Vagina (tissue), 2 donors: ENCODE measurements at regions not wholly inside any gene's neighbourhood (a gene's known extent, or its start where the extent isn't known, plus 50 kb on each side); places are given as distances from the start of the nearest gene placed in this dataset.

Experiments used
- DNase-seq, 2 donors: peaks; one replicate each; pipeline ENCODE4 v3.0.0-alpha.2; 2017; ENCODE audit errors: extremely low spot score in 2 of 2
- H3K27ac ChIP-seq: fragments of 200-600 bp; sonication (generic); one replicate; pipeline ENCODE4 v1.5.1; 2019
- H3K27me3 ChIP-seq: fragments of 200-600 bp; sonication (generic); one replicate; pipeline ENCODE4 v1.5.1; 2019
- H3K36me3 ChIP-seq, 2 donors: fragments of 200-600 bp; sonication (generic); one replicate each; pipeline ENCODE4 v1.5.1; 2017 to 2019
- H3K4me1 ChIP-seq: fragments of 200-600 bp; sonication (generic); one replicate; pipeline ENCODE4 v1.5.1; 2019
- H3K4me3 ChIP-seq, 2 donors: fragments of 200-600 bp; sonication (generic); 1 replicate in 1 of 2; 2 replicates in 1 of 2; pipeline ENCODE4 v1.5.1; 2016 to 2019
- H3K9me3 ChIP-seq: fragments of 200-600 bp; sonication (generic); one replicate; pipeline ENCODE4 v1.5.1; 2019
- CTCF ChIP-seq, 3 experiments: fragments of 450-650 bp in 2 of 3; fragments of 200-600 bp in 1 of 3; sonication (generic) in 1 of 3; IDR thresholded peaks; one replicate each; pipeline ENCODE4 v1.5.1; 2017 to 2019; ENCODE audit warnings: antibody characterized with exemption in 3 of 3, mild to moderate bottlenecking in 2 of 3, moderate library complexity in 2 of 3
- POLR2A ChIP-seq, 2 donors: fragments of 450-650 bp; IDR thresholded peaks; one replicate each; pipeline ENCODE4 v1.6.1; 2017; ENCODE audit warnings: antibody characterized with exemption in 2 of 2, mild to moderate bottlenecking in 2 of 2, moderate library complexity in 2 of 2
- POLR2AphosphoS5 ChIP-seq, 2 donors: sonication (generic); formaldehyde crosslinking; IDR thresholded peaks; one replicate each; pipeline ENCODE4 v1.9.0; 2017; ENCODE audit warnings: antibody characterized with exemption in 2 of 2, mild to moderate bottlenecking in 2 of 2, low read depth in 1 of 2; ENCODE audit not compliant: insufficient read depth in 1 of 2
- intact Hi-C: fragments of 100-400 bp; cut with DNase I; formaldehyde crosslinking; loops from one replicate; pipeline ENCODE4 v1.15.1; 2023

- H3K9me3 ChIP-seq: no peaks in the 10 kb centered on the region
- no peak overlapping the region for H3K27ac ChIP-seq
- DNase-seq: no peak
- H3K27me3 ChIP-seq: no peaks in the 10 kb centered on the region
- intact Hi-C loops: no loop called here
- TF ChIP-seq POLR2A (IDR thresholded peaks at IDR 0.05) (no peak), CTCF (IDR thresholded peaks at IDR 0.05) (no peak), POLR2AphosphoS5 (IDR thresholded peaks at IDR 0.05; ENCODE audit: insufficient read depth in 1 of 2, low read depth in 1 of 2) (no peak)
- H3K36me3 ChIP-seq: no peaks in the 10 kb centered on the region
- no peaks in the 10 kb centered on the region for H3K4me1 ChIP-seq
- H3K4me3 ChIP-seq: no peak overlapping the region
Measured at GRCh38 chr11:109291553-109291952, 130.4 kb upstream of the C11orf87 start.

DNA sequence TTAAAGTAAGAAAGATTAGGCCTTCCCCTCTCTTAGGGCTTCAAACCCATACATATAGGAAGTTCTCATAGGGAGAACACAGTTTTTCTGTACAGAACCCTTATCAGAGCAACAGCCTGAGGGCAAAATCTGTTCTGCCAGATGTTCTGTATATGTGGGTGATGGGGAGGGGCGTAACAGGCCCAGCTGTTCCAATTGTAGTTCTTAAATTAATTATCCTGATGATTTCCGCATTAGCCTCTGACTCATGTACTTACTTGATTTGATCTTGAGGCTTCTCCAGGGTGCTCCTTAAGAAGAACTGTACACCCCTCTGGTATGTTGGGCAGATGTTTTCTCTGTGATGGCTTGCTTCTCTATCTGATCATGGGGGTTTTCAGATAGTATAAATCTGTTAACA lies 123.1 kb upstream of the C11orf87 start:
- Histone ChIP-seq H3K27me3 (no peaks in the 10 kb centered on the region), H3K36me3 (no peaks in the 10 kb centered on the region), H3K4me1 (no peaks in the 10 kb centered on the region), H3K4me3 (no peak overlapping the region), H3K27ac (no peak overlapping the region), H3K9me3 (no peaks in the 10 kb centered on the region)
- DNase-seq: no peak
- intact Hi-C loops: no loop called here
- TF ChIP-seq POLR2A (IDR thresholded peaks at IDR 0.05) (no peak), POLR2AphosphoS5 (IDR thresholded peaks at IDR 0.05; ENCODE audit: insufficient read depth in 1 of 2, low read depth in 1 of 2) (no peak), CTCF (IDR thresholded peaks at IDR 0.05) (no peak)

- no peak for TF ChIP-seq CTCF (IDR thresholded peaks at IDR 0.05)
- no peak for TF ChIP-seq POLR2AphosphoS5 (IDR thresholded peaks at IDR 0.05; ENCODE audit: insufficient read depth in 1 of 2, low read depth in 1 of 2)
- TF ChIP-seq POLR2A (IDR thresholded peaks at IDR 0.05): no peak
- H3K4me1 ChIP-seq: no peaks in the 10 kb centered on the region
- H3K27me3 ChIP-seq: no peaks in the 10 kb centered on the region
Measured at GRCh38 chr11:109300211-109300610, 121.8 kb upstream of the C11orf87 start.

DNA sequence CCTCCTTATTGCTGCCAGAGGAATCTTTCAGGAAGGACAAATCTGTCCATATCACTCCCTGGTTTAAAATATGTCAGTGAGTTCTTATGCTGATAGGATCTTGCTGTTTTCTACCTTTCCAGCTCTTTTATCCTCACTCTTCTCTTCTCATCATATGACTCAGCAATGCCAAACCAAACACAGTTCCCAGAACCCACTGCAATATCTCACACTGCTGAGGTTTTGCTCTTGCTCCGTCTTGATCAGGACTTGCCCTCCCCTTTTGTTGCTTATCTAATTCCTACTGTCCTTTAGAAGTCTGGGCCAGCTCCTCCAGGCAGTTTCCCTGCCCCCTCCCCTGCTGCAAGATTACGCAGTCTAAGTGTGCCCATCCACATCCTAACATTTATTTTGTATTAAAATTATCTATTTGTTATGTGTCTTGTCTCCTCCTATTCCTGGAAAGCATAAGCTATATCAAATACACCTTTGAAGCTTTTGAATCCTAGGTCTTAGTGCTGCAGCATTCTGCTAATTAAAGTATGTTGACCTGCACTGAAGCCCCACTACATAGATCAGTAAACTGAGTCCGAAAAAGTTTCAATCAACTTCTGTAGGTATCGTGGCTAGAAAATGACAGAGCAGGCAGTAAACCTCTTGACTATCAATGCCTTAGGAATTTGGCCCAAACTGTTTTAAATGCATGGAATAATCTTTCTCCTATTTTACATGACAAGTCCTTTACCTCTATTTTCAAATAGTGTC lies 119.2 kb upstream of the C11orf87 start:
- intact Hi-C loops: no loop called here
- Histone ChIP-seq H3K27me3 (no peaks in the 10 kb centered on the region), H3K9me3 (no peaks in the 10 kb centered on the region), H3K27ac (no peak overlapping the region), H3K4me1 (no peaks in the 10 kb centered on the region), H3K36me3 (no peaks in the 10 kb centered on the region), H3K4me3 (no peak overlapping the region)
- no peak for DNase-seq
- TF ChIP-seq CTCF (IDR thresholded peaks at IDR 0.05) (no peak), POLR2A (IDR thresholded peaks at IDR 0.05) (no peak)

More at GRCh38 chr11:109300211-109300610, 121.8 kb upstream of the C11orf87 start:
- no peak overlapping the region for H3K27ac ChIP-seq
- H3K9me3 ChIP-seq: no peaks in the 10 kb centered on the region
- no peak for DNase-seq
- intact Hi-C loops: no loop called here
- no peak overlapping the region for H3K4me3 ChIP-seq
- H3K36me3 ChIP-seq: no peaks in the 10 kb centered on the region

- Histone ChIP-seq H3K27me3 (no peaks in the 10 kb centered on the region), H3K27ac (no peak overlapping the region), H3K9me3 (no peaks in the 10 kb centered on the region), H3K4me3 (no peak overlapping the region), H3K36me3 (no peaks in the 10 kb centered on the region), H3K4me1 (no peaks in the 10 kb centered on the region)
- intact Hi-C loops: no loop called here
- no peak for DNase-seq
- TF ChIP-seq POLR2A (IDR thresholded peaks at IDR 0.05) (no peak), CTCF (IDR thresholded peaks at IDR 0.05) (no peak), POLR2AphosphoS5 (IDR thresholded peaks at IDR 0.05; ENCODE audit: insufficient read depth in 1 of 2, low read depth in 1 of 2) (peak in 1 of 2 donors; percentile 61)
Measured at GRCh38 chr11:109303342-109303741, 118.6 kb upstream of the C11orf87 start.
